DOHH2 (cell line): ENCODE measurements at regions not wholly inside any gene's neighbourhood (a gene's known extent, or its start where the extent isn't known, plus 50 kb on each side); places are given as distances from the start of the nearest gene placed in this dataset.

Experiments used
- EZH2phosphoT487 ChIP-seq: fragments of 200-600 bp; sonication (generic); IDR thresholded peaks from 2 replicates; pipeline ENCODE4 v1.6.1; 2017; ENCODE audit warnings: borderline replicate concordance, mild to moderate bottlenecking, antibody characterized with exemption, low read length, moderate library complexity, mixed read lengths
- TF ChIP-seq, protein P1 (sequence below): fragments of 200-600 bp; sonication (generic); IDR thresholded peaks from one replicate; pipeline ENCODE4 v1.5.1; 2014; ENCODE audit warnings: antibody characterized with exemption, mild to moderate bottlenecking, low read depth, low read length; ENCODE audit not compliant: poor library complexity, severe bottlenecking

DNA sequence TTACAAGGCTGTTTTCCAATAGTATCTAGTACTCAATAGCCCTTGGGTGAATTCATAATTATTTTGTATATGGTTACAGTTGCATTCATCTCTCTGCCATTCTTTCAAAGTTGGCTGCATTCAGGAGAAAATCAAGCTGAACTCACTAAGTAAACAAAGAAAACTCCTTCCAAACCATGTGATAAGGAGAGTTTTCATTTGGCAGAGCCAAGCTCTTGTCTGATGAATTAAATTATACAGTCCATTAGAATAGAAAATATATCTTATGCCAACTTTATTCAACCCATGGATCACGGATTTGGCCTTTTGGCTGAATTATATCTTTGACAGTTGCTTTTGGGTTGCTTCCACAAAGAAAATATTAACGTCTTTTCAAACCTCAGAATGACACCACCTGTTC lies 272.3 kb upstream of the ROBO1 start:
- TF ChIP-seq, protein P1, sequence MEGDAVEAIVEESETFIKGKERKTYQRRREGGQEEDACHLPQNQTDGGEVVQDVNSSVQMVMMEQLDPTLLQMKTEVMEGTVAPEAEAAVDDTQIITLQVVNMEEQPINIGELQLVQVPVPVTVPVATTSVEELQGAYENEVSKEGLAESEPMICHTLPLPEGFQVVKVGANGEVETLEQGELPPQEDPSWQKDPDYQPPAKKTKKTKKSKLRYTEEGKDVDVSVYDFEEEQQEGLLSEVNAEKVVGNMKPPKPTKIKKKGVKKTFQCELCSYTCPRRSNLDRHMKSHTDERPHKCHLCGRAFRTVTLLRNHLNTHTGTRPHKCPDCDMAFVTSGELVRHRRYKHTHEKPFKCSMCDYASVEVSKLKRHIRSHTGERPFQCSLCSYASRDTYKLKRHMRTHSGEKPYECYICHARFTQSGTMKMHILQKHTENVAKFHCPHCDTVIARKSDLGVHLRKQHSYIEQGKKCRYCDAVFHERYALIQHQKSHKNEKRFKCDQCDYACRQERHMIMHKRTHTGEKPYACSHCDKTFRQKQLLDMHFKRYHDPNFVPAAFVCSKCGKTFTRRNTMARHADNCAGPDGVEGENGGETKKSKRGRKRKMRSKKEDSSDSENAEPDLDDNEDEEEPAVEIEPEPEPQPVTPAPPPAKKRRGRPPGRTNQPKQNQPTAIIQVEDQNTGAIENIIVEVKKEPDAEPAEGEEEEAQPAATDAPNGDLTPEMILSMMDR = no peak
- TF ChIP-seq EZH2phosphoT487 = no peak
